ENCODE measurements at regions not wholly inside any gene's neighbourhood (a gene's known extent, or its start where the extent isn't known, plus 50 kb on each side); places are given as distances from the start of the nearest gene placed in this dataset.

DNA sequence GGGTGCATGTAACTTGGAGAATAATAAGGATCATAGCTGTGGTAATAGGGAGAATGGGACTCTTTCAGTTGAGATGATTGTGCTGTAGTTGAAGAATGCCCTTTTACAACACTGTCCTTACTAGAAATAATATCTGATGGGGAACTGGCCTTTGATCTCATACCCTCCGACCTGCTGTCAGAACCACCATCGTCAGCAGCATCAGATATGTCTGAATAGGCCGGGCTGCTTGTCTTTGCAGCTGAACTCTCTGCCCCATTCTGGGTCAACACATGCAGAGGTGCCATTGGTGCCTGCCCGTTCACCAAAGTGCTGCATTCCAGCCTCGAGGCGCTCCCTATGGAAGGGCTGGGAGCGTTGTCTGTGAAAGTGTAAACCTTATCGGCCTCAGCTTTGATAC is 99.1 kb downstream of the ZNF608 start:
- no peak for DNase-seq (ENCODE audit: low read depth)

GRCh38 chr5:124645396-124645795 is 101.0 kb downstream of the ZNF608 start:
- DNase-seq (ENCODE audit: low read depth), result no peak

- DNase-seq (ENCODE audit: low read depth), result no peak
Observed at GRCh38 chr5:124644582-124644981, 101.9 kb downstream of the ZNF608 start.

- DNase-seq (ENCODE audit: low read depth), result no peak
Observed at GRCh38 chr5:124644138-124644537, 102.3 kb downstream of the ZNF608 start.

DNA sequence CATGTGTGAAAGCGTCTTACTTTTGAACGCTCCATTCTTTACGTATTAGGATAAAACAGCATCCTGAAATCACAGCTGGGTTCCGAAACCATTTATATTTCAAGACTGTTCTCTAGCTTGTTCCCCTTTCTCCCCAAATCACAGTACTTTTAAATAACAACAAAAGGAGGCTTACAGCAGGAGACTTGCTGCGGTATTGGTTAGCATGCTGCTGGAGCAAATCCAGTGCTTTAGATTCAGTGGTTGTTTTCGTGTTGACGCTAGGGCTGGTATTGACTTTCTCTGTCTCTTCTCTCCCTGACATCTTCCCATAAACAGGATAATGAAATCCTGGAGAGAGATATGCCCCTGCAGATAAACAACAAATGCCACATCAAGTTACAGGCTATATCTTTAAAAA is 103.1 kb downstream of the ZNF608 start:
- no peak for DNase-seq (ENCODE audit: low read depth)

DNA sequence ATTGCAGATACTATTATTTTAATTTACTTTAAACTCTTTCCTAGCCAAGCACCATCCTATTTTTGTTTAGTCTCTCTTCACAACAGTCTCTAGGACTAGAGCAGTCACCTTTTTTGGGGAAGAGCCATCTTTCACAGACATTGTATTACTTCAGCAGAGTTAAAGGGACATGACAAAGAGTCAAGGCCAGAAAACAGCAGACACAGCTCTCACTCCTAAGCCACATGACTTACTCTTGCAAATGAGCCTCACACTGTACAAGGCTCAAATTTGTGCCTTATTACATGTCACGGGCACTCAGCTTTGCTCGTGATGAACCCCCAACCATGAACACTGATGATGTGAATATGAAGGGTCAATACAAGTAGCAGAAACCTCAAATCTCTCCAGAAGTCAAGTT is 104.3 kb downstream of the ZNF608 start:
- DNase-seq (ENCODE audit: low read depth), result no peak

- DNase-seq (ENCODE audit: low read depth), result no peak
Observed at GRCh38 chr5:124641154-124641792, 105.2 kb downstream of the ZNF608 start.

GRCh38 chr5:124639095-124639665 is 107.3 kb downstream of the ZNF608 start:
- DNase-seq (ENCODE audit: low read depth), result no peak

GRCh38 chr5:124637011-124637410 is 109.4 kb downstream of the ZNF608 start:
- no peak for DNase-seq (ENCODE audit: low read depth)

GRCh38 chr5:124634741-124635323 is 111.6 kb downstream of the ZNF608 start:
- no peak for DNase-seq (ENCODE audit: low read depth)

DNA sequence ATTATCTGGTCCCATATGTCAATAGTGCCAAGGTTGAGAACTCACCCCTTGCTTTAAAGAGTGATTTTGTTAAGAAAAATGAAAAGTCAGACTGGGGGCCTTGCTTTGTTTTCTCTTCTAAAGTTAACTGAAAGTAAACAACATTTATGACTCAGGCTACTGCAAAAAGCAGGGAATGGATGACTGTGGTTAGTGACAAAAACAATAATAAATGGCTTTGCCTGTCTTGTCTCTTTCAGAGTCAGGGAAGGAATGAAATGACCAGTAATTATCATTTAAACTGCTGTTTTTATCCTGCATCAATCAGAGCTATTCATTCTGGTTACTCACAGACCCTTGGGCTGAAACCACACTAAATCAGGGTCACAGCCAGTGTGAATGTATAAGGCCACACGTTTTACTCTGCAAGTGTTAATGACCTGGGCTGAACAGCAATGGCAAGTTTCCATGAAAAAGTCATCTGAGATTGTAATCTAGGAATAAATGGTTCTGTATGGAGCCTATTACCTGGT is 112.2 kb downstream of the ZNF608 start:
- no peak for DNase-seq (ENCODE audit: low read depth)

- no peak for DNase-seq (ENCODE audit: low read depth)
Observed at GRCh38 chr5:124633209-124633608, 113.2 kb downstream of the ZNF608 start.

DNA sequence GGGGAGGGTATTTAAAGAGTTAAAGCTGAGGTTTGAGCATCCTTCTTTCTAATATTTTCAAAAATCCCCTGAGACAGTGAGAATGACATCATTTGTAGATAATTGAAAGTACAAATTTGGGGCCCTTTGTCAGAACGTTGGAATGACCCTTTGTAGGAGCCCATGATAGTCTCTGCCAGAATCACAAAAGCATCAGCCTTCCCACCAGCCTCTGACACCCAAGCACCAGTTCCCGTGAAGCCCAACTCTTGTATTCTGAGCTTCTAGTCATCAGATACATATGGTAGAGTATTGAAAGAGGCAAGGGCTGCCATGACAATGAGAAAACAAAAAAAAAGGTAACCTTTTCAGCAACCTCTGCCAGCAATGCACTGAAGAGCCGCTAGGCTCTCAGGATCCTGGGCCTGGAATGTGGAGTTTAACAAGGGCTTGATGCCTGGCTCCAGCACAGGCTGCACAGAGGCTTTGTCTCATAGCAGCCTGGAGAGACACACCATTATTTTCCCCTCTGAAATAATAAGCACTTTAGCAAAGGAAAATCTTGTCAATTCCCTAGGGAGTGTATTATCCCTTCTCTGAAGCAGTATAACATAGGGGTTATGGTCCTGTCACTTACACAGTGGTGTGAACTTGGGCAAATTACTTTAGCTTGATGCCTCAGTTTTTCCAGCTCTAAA is 114.4 kb downstream of the ZNF608 start:
- no peak for DNase-seq (ENCODE audit: low read depth)

- no peak for DNase-seq (ENCODE audit: low read depth)
Observed at GRCh38 chr5:124630767-124631704, 115.4 kb downstream of the ZNF608 start.

GRCh38 chr5:124628721-124629596 is 117.5 kb downstream of the ZNF608 start:
- no peak for DNase-seq (ENCODE audit: low read depth)

DNA sequence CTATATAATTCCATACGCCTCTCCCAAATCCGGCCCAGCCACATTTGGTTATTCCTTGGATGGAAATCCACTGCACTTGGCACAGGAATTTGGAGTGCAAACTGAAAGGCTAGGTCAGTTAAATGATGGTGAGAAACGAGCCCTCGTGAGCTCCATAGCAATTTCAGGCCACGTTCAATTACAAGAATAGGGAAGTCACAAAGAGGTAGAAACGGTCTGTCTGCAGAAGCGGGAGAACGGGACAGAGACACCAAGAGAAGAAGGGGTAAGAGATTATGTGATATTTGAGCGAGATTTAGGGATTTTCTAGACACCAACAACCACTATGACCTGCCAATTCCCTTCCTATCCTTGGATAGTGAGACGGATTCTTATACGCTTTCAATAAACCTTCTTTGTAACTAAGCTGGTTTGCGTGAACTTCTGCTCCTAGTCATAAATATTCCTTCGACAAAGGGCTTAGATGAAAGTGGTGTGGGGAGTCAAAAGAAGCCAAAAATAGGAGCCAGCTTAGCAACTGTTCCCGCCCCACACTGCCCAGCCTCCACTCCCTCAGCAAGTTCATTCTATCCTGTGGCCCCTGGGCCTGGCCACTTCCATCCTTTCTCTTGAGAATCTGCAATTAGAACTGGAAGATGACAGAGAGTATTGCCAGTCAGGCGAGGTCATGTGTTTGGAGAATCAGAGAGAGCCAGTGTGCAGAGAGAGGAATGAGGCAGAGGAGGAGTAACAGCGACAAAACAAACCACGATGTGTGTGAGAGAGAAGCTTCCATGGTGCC is 118.4 kb downstream of the ZNF608 start:
- DNase-seq (ENCODE audit: low read depth), result no peak

- no peak for DNase-seq (ENCODE audit: low read depth)
Observed at GRCh38 chr5:124626053-124626452, 120.4 kb downstream of the ZNF608 start.

DNA sequence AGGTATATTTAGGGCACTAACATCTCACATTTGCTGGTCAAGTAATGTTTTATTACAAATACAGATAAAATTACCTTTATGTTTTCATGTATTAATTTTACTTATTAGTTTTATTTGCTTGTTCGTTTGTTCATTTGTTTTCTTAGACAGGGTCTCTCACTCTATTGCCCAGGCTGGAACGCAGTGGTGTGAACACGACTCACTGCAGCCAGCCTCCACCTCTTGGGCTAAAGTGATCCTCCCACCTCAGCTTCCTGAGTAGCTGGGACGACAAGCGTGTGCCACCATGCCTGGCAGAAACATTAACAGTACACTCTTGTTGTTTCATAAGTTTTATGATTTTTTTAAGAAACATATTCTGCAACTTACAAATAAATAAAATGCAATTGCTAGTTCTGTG is 123.2 kb downstream of the ZNF608 start:
- no peak for DNase-seq (ENCODE audit: low read depth)

- no peak for DNase-seq (ENCODE audit: low read depth)
Observed at GRCh38 chr5:124622851-124623250, 123.6 kb downstream of the ZNF608 start.

GRCh38 chr5:124621279-124621678 is 125.2 kb downstream of the ZNF608 start:
- DNase-seq (ENCODE audit: low read depth), result no peak

Data from CMK (cell line).